ENCODE measurements at regions not wholly inside any gene's neighbourhood (a gene's known extent, or its start where the extent isn't known, plus 50 kb on each side); places are given as distances from the start of the nearest gene placed in this dataset.
"Not testable (repeated sequence)": the region's sequence is repeated elsewhere in the genome, so short reads cannot be mapped to it uniquely, and the experiment has no call there.

DNA sequence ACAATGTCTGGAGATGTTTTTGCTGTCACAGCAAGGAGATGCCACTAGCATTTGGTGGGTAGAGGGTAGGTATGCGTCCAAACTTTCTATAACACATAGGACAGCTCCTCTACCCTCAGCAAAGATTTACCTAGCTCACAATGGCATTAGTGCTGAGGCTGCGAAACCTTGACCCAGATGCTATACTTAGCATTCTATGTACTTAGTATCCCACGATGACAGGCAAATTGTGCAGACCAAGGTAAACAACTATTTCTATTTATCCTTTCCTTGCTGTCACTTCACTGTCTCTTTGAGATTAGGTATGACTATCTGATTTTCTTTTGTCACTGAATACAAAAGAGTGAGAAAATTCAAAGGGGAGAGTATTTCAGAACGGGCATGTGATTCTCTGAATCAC lies 265.2 kb upstream of the ZNF385D start:
- Mint-ChIP-seq H3K4me3 (no peak overlapping the region), H3K27ac (no peak overlapping the region), H3K36me3 (ENCODE audit: low read depth) (no peaks in the 10 kb centered on the region), H3K27me3 (no peaks in the 10 kb centered on the region), H3K4me1 (ENCODE audit: low read depth) (no peaks in the 10 kb centered on the region), H3K9me3 (peaks cover 2% of the 10 kb centered on the region)
- TF ChIP-seq, protein P1, sequence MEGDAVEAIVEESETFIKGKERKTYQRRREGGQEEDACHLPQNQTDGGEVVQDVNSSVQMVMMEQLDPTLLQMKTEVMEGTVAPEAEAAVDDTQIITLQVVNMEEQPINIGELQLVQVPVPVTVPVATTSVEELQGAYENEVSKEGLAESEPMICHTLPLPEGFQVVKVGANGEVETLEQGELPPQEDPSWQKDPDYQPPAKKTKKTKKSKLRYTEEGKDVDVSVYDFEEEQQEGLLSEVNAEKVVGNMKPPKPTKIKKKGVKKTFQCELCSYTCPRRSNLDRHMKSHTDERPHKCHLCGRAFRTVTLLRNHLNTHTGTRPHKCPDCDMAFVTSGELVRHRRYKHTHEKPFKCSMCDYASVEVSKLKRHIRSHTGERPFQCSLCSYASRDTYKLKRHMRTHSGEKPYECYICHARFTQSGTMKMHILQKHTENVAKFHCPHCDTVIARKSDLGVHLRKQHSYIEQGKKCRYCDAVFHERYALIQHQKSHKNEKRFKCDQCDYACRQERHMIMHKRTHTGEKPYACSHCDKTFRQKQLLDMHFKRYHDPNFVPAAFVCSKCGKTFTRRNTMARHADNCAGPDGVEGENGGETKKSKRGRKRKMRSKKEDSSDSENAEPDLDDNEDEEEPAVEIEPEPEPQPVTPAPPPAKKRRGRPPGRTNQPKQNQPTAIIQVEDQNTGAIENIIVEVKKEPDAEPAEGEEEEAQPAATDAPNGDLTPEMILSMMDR (IDR thresholded peaks at IDR 0.05), result no peak
- Histone ChIP-seq H3K4me3 (ENCODE audit: low read length) (no peak overlapping the region), H3K27me3 (ENCODE audit: control insufficient read depth in 1 of 2, insufficient read depth in 2 of 2, low read length in 2 of 2) (no peaks in the 10 kb centered on the region), H3K36me3 (ENCODE audit: insufficient read depth, low read length) (no peaks in the 10 kb centered on the region), H3K9me3 (ENCODE audit: control insufficient read depth in 1 of 2, insufficient read depth in 1 of 2, low read length in 2 of 2) (no peaks in the 10 kb centered on the region), H3K27ac (ENCODE audit: low read depth in 1 of 2, low read length in 2 of 2) (no peak overlapping the region), H3K4me1 (ENCODE audit: insufficient read depth, low read length) (no peaks in the 10 kb centered on the region)
- DNase-seq (no peak), ATAC-seq (ENCODE audit: poor library complexity) (no peak)
- CTCF ChIA-PET, result no interaction called here
- POLR2A ChIA-PET, result no interaction called here
- intact Hi-C loops (cut with DNase I, micrococcal nuclease), result no loop called here

- peaks cover 12% of the 10 kb centered on the region for H3K9me3 Mint-ChIP-seq
- H3K27ac Mint-ChIP-seq; H3K36me3 ChIP-seq (ENCODE audit: insufficient read depth, low read length); H3K27me3 ChIP-seq (ENCODE audit: control insufficient read depth in 1 of 2, insufficient read depth in 2 of 2, low read length in 2 of 2); intact Hi-C loops (cut with DNase I, micrococcal nuclease); DNase-seq; H3K27ac ChIP-seq (ENCODE audit: low read depth in 1 of 2, low read length in 2 of 2); H3K4me3 Mint-ChIP-seq; POLR2A ChIA-PET; CTCF ChIA-PET; H3K4me3 ChIP-seq (ENCODE audit: low read length); ATAC-seq (ENCODE audit: poor library complexity); H3K4me1 ChIP-seq (ENCODE audit: insufficient read depth, low read length); H3K9me3 ChIP-seq (ENCODE audit: control insufficient read depth in 1 of 2, insufficient read depth in 1 of 2, low read length in 2 of 2); H3K36me3 Mint-ChIP-seq (ENCODE audit: low read depth); H3K27me3 Mint-ChIP-seq; H3K4me1 Mint-ChIP-seq (ENCODE audit: low read depth): not testable (repeated sequence)
Measured at GRCh38 chr3:22024638-22025037, 273.6 kb upstream of the ZNF385D start.

GRCh38 chr3:22029480-22029879 lies 278.5 kb upstream of the ZNF385D start:
- Histone ChIP-seq H3K27me3 (ENCODE audit: control insufficient read depth in 1 of 2, insufficient read depth in 2 of 2, low read length in 2 of 2) (no peaks in the 10 kb centered on the region), H3K27ac (ENCODE audit: low read depth in 1 of 2, low read length in 2 of 2) (no peak overlapping the region), H3K4me1 (ENCODE audit: insufficient read depth, low read length) (no peaks in the 10 kb centered on the region), H3K9me3 (ENCODE audit: control insufficient read depth in 1 of 2, insufficient read depth in 1 of 2, low read length in 2 of 2) (peaks cover 0 to 12% of the 10 kb centered on the region in 2 experiments), H3K36me3 (ENCODE audit: insufficient read depth, low read length) (no peaks in the 10 kb centered on the region), H3K4me3 (ENCODE audit: low read length) (no peak overlapping the region)
- H3K27ac Mint-ChIP-seq, result no peak overlapping the region
- intact Hi-C loops (cut with DNase I, micrococcal nuclease), result no loop called here
- ChIA-PET CTCF (no interaction called here), POLR2A (no interaction called here)
- no peaks in the 10 kb centered on the region for H3K4me1 Mint-ChIP-seq (ENCODE audit: low read depth)
- H3K27me3 Mint-ChIP-seq, result no peaks in the 10 kb centered on the region
- DNase-seq, result no peak
- H3K9me3 Mint-ChIP-seq, result peaks cover 17% of the 10 kb centered on the region
- no peak for ATAC-seq (ENCODE audit: poor library complexity)
- TF ChIP-seq, protein P1 (IDR thresholded peaks at IDR 0.05), result no peak
- H3K4me3 Mint-ChIP-seq, result no peak overlapping the region
- H3K36me3 Mint-ChIP-seq (ENCODE audit: low read depth), result no peaks in the 10 kb centered on the region

DNA sequence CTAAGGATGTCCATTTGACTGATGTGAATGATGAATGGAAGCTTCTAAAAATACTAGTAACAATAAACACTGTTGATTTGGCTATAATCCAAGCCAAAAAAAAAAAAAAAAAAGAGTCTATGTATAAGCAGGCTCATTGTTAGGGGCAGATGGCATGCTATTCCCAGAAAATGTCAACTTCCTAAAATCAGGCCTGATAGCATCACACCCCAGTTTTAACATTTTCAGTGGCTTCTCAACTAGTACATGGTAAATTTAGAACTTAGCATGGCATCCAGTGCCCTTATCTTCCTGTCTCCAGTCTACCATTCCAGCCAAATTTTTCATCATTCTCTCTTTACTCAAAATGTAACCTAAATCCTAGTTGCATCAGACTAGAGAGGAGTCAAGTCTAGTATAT lies 288.2 kb upstream of the ZNF385D start:
- Histone ChIP-seq H3K27me3 (ENCODE audit: control insufficient read depth in 1 of 2, insufficient read depth in 2 of 2, low read length in 2 of 2) (no peaks in the 10 kb centered on the region), H3K9me3 (ENCODE audit: control insufficient read depth in 1 of 2, insufficient read depth in 1 of 2, low read length in 2 of 2) (no peaks in the 10 kb centered on the region), H3K4me3 (ENCODE audit: low read length) (no peak overlapping the region), H3K4me1 (ENCODE audit: insufficient read depth, low read length) (no peaks in the 10 kb centered on the region), H3K36me3 (ENCODE audit: insufficient read depth, low read length) (no peaks in the 10 kb centered on the region), H3K27ac (ENCODE audit: low read depth in 1 of 2, low read length in 2 of 2) (no peak overlapping the region)
- H3K9me3 Mint-ChIP-seq, result peaks cover 3% of the 10 kb centered on the region
- no peaks in the 10 kb centered on the region for H3K27me3 Mint-ChIP-seq
- H3K4me3 Mint-ChIP-seq, result no peak overlapping the region
- TF ChIP-seq, protein P1 (IDR thresholded peaks at IDR 0.05), result no peak
- CTCF ChIA-PET, result no interaction called here
- no peak overlapping the region for H3K27ac Mint-ChIP-seq
- DNase-seq, result no peak
- intact Hi-C loops (cut with DNase I, micrococcal nuclease), result no loop called here
- ATAC-seq (ENCODE audit: poor library complexity), result no peak
- H3K4me1 Mint-ChIP-seq (ENCODE audit: low read depth), result no peaks in the 10 kb centered on the region
- no peaks in the 10 kb centered on the region for H3K36me3 Mint-ChIP-seq (ENCODE audit: low read depth)
- POLR2A ChIA-PET, result no interaction called here

Data from CD4-positive, alpha-beta T cell (primary cell).